Urothelium cell line (cell line): ENCODE measurements at regions not wholly inside any gene's neighbourhood (a gene's known extent, or its start where the extent isn't known, plus 50 kb on each side); places are given as distances from the start of the nearest gene placed in this dataset.
A peak's percentile ranks its signal among the peaks of the same experiment; 100 is the strongest.

Experiments used
- DNase-seq: peaks from one replicate; pipeline ENCODE4 v3.0.0; 2011; ENCODE audit warnings: low spot score, mixed read lengths
- FAIRE-seq: peaks from 2 replicates; lab custom pipeline; 2011; peaks lifted over from hg19 to GRCh38; lab: Jason Lieb, UNC

DNA sequence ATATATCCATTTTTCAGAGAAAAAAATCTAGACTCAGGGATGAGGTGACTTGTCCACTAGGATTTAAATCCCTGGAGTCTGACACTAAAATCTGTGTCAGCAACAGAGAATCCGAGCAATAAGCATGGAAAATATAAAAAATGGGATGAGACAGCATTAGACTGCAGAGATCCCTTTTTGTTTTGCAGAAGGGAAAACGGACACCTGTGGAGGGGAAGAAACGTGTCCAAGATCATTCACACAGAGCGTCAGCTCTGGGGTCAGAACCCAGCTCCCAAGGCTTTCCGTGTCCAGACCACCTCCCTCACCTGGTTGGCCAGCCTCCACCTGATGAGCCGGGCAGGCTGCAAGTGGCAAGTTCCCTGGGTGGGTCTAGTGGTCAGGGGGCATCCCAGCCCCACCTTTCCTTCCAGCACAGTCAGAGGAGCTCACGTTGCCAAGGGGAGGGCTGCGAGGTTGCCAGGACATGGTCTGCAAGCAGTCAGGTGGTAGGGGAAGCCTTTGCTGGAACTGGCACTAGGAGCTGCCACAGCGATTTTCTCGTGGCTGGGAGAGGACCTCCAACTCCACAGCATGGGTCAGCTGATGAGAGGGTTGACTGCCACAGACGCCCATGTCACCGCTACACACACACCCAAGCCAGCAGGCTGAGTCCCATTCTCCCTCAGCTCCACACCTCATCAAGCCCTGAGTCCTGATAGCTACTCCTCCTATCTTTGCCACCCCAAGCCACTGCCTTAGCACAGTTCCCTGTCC is 65.9 kb upstream of the CPLX2 start:
- DNase-seq (no peak), FAIRE-seq (no peak)

GRCh38 chr5:175808711-175809110 is 62.7 kb upstream of the CPLX2 start:
- no peak for DNase-seq
- FAIRE-seq = no peak

GRCh38 chr5:175809531-175810121 is 61.8 kb upstream of the CPLX2 start:
- FAIRE-seq = peak; percentile 84
- peak; percentile 89 for DNase-seq

- no peak for FAIRE-seq
- no peak for DNase-seq
Observed at GRCh38 chr5:175810457-175810856, 60.9 kb upstream of the CPLX2 start.

- DNase-seq = no peak
Observed at GRCh38 chr5:175811589-175811988, 59.8 kb upstream of the CPLX2 start.

GRCh38 chr5:175813943-175814630 is 57.3 kb upstream of the CPLX2 start:
- DNase-seq = no peak
- no peak for FAIRE-seq

More at GRCh38 chr5:175811589-175811988, 59.8 kb upstream of the CPLX2 start:
- FAIRE-seq = no peak

DNA sequence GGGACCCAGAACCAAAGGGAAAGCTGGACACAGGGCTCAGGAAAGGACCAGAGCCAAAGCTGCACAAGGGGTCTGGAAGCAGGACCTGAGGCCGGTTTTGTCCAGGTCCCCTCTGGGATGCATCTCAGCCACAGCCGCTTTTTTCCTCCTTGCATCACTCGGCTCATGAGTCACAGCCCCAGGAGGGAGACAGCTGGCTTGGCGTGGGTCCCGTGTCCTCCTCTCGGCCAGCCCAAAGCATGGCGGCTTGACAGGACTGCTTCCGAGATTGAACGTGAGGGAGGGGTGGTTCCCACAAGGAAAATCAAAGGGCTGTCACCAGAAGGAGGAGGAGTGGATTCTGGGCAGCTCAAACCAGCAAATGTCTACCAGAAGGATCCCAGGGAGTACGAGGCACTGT is 56.7 kb upstream of the CPLX2 start:
- FAIRE-seq (peak; percentile 85), DNase-seq (peak; percentile 90)

- DNase-seq (no peak), FAIRE-seq (no peak)
Observed at GRCh38 chr5:175815126-175815913, 56.1 kb upstream of the CPLX2 start.

DNA sequence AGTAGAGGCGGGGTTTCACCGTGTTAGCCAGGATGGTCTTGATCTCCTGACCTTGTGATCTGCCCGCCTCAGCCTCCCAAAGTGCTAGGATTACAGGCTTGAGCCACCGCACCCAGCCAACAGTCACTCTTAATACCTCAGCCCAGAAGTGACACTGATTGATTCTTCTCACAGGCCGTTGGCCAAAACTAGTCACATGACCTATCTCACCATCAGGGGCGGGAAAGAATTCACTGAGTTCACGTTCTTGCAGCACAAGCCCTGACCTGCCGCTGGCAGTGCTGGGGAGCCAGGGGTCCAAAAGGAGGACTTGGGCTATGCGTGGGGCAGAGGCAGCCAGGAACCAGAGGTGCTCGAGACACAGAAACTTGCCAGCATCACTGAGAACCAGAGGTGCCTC is 55.0 kb upstream of the CPLX2 start:
- FAIRE-seq (no peak), DNase-seq (no peak)

DNA sequence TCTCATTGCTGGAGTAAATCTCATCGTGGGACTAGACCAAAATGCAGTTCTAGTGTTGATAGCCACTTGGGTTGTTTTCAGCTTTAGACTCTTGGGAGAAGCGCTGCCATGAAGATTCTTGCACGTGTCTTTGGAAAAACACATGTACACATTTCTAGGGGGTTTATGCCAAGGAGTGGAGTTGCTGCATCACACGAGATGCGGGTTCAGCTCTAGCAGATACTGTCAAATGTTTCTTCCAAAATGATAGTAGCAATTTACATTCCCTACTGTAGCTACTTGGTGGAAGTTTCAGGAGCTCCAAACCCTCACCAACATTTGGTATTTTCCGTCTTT is 52.3 kb upstream of the CPLX2 start:
- DNase-seq = no peak
- no peak for FAIRE-seq

GRCh38 chr5:175820230-175820629 is 51.1 kb upstream of the CPLX2 start:
- FAIRE-seq = no peak
- no peak for DNase-seq
